GM20000 (cell line): ENCODE measurements at regions not wholly inside any gene's neighbourhood (a gene's known extent, or its start where the extent isn't known, plus 50 kb on each side); places are given as distances from the start of the nearest gene placed in this dataset.

Source experiments
- DNase-seq: peaks from one replicate; pipeline ENCODE4 v3.0.0; 2012; ENCODE audit warnings: low spot score
- CTCF ChIP-seq: IDR thresholded peaks from 2 replicates; pipeline ENCODE4 v1.5.1; 2012; ENCODE audit warnings: mild to moderate bottlenecking, control low read depth; ENCODE audit errors: extremely low read depth, missing control alignments

- TF ChIP-seq CTCF: no peak
- no peak for DNase-seq
Observed at GRCh38 chr18:45494811-45495210, 120.5 kb upstream of the SLC14A2 start.

GRCh38 chr18:45496741-45497140 lies 118.5 kb upstream of the SLC14A2 start:
- no peak for TF ChIP-seq CTCF
- DNase-seq: no peak

- DNase-seq: no peak
- no peak for TF ChIP-seq CTCF
Observed at GRCh38 chr18:45497595-45498286, 117.5 kb upstream of the SLC14A2 start.

GRCh38 chr18:45498287-45498658 lies 117.0 kb upstream of the SLC14A2 start:
- no peak for DNase-seq
- no peak for TF ChIP-seq CTCF

- TF ChIP-seq CTCF: no peak
- DNase-seq: no peak
Observed at GRCh38 chr18:45503990-45504389, 111.3 kb upstream of the SLC14A2 start.

GRCh38 chr18:45505497-45506206 lies 109.6 kb upstream of the SLC14A2 start:
- DNase-seq: no peak
- no peak for TF ChIP-seq CTCF

GRCh38 chr18:45506951-45507350 lies 108.3 kb upstream of the SLC14A2 start:
- no peak for TF ChIP-seq CTCF
- no peak for DNase-seq
